ENCODE measurements at regions not wholly inside any gene's neighbourhood (a gene's known extent, or its start where the extent isn't known, plus 50 kb on each side); places are given as distances from the start of the nearest gene placed in this dataset.

DNA sequence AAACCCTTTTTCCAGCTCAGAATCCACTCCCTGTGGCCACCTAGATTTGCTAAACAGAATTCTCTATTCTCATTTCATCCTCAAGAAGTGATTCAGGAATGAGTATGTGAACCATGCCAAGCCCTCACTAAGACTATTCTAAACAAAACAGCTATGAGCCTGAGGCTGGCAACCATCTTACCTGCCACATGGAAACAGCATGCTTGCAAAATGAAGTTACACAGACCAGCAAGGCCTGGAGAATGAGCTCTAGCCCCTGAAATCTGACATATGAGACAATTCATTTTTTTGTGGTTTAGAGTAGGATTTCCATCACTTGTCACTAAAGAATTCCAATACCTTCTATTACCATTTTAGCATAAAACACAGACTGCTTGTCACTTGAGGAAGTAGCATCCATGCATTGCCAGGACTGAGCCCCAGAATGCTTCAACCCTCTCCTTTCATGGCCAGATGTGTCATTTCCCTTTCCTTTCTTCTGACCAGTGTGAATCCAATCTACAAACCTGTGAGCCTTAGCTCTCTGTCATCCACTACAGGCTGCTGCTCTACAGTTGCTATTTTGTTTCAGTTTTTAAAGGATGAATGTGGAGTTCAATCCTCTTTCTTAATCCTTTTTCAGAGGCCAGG, 744.3 kb upstream of the ACVR2A start:
- no peak for TF ChIP-seq CTCF (IDR thresholded peaks at IDR 0.05)
- TF ChIP-seq POLR2A (IDR thresholded peaks at IDR 0.05), result no peak
